ENCODE measurements at regions not wholly inside any gene's neighbourhood (a gene's known extent, or its start where the extent isn't known, plus 50 kb on each side); places are given as distances from the start of the nearest gene placed in this dataset.

- TF ChIP-seq CHD7 (IDR thresholded peaks at IDR 0.05; ENCODE audit: insufficient replicate concordance, low read length) (no peak), TAF1 (IDR thresholded peaks at IDR 0.05; ENCODE audit: low read depth, low read length) (no peak), RAD21 (IDR thresholded peaks at IDR 0.05 in 1 of 2, conservative IDR thresholded peaks at IDR 0.05 in 1 of 2; ENCODE audit: low read depth in 2 of 2, low read length in 2 of 2) (no peak), TCF12 (IDR thresholded peaks at IDR 0.05; ENCODE audit: low read depth, low read length) (no peak), NRF1 (IDR thresholded peaks at IDR 0.05; ENCODE audit: low read depth, low read length) (no peak), NANOG (IDR thresholded peaks at IDR 0.05; ENCODE audit: insufficient read depth, low read depth, low read length, poor library complexity, severe bottlenecking) (no peak), SP2 (IDR thresholded peaks at IDR 0.05; ENCODE audit: low read length) (no peak), SAP30 (IDR thresholded peaks at IDR 0.05; ENCODE audit: insufficient read depth, insufficient replicate concordance, low read length) (no peak), RFX5 (IDR thresholded peaks at IDR 0.05; ENCODE audit: borderline replicate concordance, low read depth, low read length) (no peak), CBX5 (IDR thresholded peaks at IDR 0.05; ENCODE audit: low read depth, low read length) (no peak), EZH2 (IDR thresholded peaks at IDR 0.05; ENCODE audit: low read depth, low read length, severe bottlenecking) (no peak), ASH2L (IDR thresholded peaks at IDR 0.05; ENCODE audit: low read length) (no peak)
Measured at GRCh38 chr12:74283646-74284045, 254.0 kb upstream of the ATXN7L3B start (continued).

Measured in H1 (cell line).